GM12874 (cell line): ENCODE measurements at regions not wholly inside any gene's neighbourhood (a gene's known extent, or its start where the extent isn't known, plus 50 kb on each side); places are given as distances from the start of the nearest gene placed in this dataset.

ENCODE experiments used
- CTCF ChIP-seq: IDR thresholded peaks from 2 replicates; pipeline ENCODE4 v1.5.1; 2011; ENCODE audit warnings: low read depth, mild to moderate bottlenecking, control low read depth, low read length, moderate library complexity; ENCODE audit not compliant: insufficient read depth

GRCh38 chr4:175374459-175374858, 437.6 kb downstream of the GPM6A start:
- no peak for TF ChIP-seq CTCF

- no peak for TF ChIP-seq CTCF
Measured at GRCh38 chr4:175376287-175376977, 435.6 kb downstream of the GPM6A start.

GRCh38 chr4:175377203-175377602, 434.9 kb downstream of the GPM6A start:
- TF ChIP-seq CTCF: no peak

- TF ChIP-seq CTCF: no peak
Measured at GRCh38 chr4:175378372-175378771, 433.7 kb downstream of the GPM6A start.

- no peak for TF ChIP-seq CTCF
Measured at GRCh38 chr4:175380841-175381240, 431.2 kb downstream of the GPM6A start.

- TF ChIP-seq CTCF: no peak
Measured at GRCh38 chr4:175385797-175386196, 426.3 kb downstream of the GPM6A start.

- TF ChIP-seq CTCF: no peak
Measured at GRCh38 chr4:175386776-175387507, 425.1 kb downstream of the GPM6A start.
